Testis (tissue), 2 donors: ENCODE measurements at regions not wholly inside any gene's neighbourhood (a gene's known extent, or its start where the extent isn't known, plus 50 kb on each side); places are given as distances from the start of the nearest gene placed in this dataset.

Experiments used
- DNase-seq: peaks from one replicate; pipeline ENCODE4 v3.0.0-alpha.2; 2019
- H3K27ac ChIP-seq, 2 donors: fragments of 200-600 bp; sonication (generic); one replicate each; pipeline ENCODE4 v1.5.1; 2019
- H3K27me3 ChIP-seq: fragments of 200-600 bp; sonication (generic); one replicate; pipeline ENCODE4 v1.5.1; 2019
- H3K36me3 ChIP-seq: fragments of 200-600 bp; sonication (generic); one replicate; pipeline ENCODE4 v1.5.1; 2017; ENCODE audit warnings: low read depth; ENCODE audit errors: missing control alignments
- H3K4me1 ChIP-seq: fragments of 200-600 bp; sonication (generic); one replicate; pipeline ENCODE4 v1.5.1; 2019
- H3K4me3 ChIP-seq, 2 donors: fragments of 200-600 bp; sonication (generic); one replicate each; pipeline ENCODE4 v1.5.1; 2017 to 2019
- H3K9me3 ChIP-seq: fragments of 200-600 bp; sonication (generic); one replicate; pipeline ENCODE4 v1.5.1; 2017
- POLR2A ChIP-seq: fragments of 450-650 bp; IDR thresholded peaks from one replicate; pipeline ENCODE4 v1.6.1; 2017; ENCODE audit warnings: antibody characterized with exemption, mild to moderate bottlenecking, moderate library complexity
- WGBS, 2 donors: methylation state at CpG; one replicate each; pipeline ENCODE4 v1.1.5; 2018; 5-methylcytosine and 5-hydroxymethylcytosine counted together
- intact Hi-C: fragments of 100-400 bp; cut with DNase I; formaldehyde crosslinking; loops from one replicate; pipeline ENCODE4 v1.15.1; 2023; ENCODE audit warnings: low total_unique reads
- TF ChIP-seq, protein P1 (sequence below), 3 experiments: fragments of 450-650 bp in 2 of 3; fragments of 200-600 bp in 1 of 3; sonication (generic) in 1 of 3; IDR thresholded peaks; one replicate each; pipeline ENCODE4 v1.5.1; 2016 to 2019; ENCODE audit warnings: antibody characterized with exemption in 3 of 3, mild to moderate bottlenecking in 2 of 3, moderate library complexity in 1 of 3

DNA sequence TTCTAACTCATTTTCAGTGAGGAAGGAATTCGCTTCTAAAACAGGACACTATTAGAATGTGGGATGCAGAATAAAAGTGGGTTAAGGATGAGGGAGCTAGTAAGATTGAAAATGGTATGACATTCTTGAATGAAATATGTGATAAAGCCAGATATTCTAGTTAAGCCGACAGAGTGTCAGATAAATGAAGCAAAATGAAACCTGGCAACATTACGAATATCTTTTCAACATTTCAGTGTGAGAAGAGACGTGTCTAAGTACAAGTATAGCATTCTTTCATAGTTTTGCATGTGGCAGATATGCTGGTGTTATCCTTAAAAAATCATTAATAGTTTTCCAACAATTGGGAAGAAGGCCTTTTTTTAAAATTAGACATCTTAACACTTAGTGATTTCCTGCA, 1101.4 kb downstream of the RPA4 start:
- Histone ChIP-seq H3K4me3 (no peak overlapping the region), H3K27ac (no peak overlapping the region), H3K9me3 (no peaks in the 10 kb centered on the region), H3K27me3 (no peaks in the 10 kb centered on the region), H3K4me1 (no peaks in the 10 kb centered on the region), H3K36me3 (no peaks in the 10 kb centered on the region)
- no peak for DNase-seq
- TF ChIP-seq POLR2A = no peak
- TF ChIP-seq, protein P1, sequence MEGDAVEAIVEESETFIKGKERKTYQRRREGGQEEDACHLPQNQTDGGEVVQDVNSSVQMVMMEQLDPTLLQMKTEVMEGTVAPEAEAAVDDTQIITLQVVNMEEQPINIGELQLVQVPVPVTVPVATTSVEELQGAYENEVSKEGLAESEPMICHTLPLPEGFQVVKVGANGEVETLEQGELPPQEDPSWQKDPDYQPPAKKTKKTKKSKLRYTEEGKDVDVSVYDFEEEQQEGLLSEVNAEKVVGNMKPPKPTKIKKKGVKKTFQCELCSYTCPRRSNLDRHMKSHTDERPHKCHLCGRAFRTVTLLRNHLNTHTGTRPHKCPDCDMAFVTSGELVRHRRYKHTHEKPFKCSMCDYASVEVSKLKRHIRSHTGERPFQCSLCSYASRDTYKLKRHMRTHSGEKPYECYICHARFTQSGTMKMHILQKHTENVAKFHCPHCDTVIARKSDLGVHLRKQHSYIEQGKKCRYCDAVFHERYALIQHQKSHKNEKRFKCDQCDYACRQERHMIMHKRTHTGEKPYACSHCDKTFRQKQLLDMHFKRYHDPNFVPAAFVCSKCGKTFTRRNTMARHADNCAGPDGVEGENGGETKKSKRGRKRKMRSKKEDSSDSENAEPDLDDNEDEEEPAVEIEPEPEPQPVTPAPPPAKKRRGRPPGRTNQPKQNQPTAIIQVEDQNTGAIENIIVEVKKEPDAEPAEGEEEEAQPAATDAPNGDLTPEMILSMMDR (IDR thresholded peaks at IDR 0.05) = no peak
- intact Hi-C loops = no loop called here
- WGBS, 2 donors = 83 to 87% methylated on average over 4 of the region's 4 CpGs

DNA sequence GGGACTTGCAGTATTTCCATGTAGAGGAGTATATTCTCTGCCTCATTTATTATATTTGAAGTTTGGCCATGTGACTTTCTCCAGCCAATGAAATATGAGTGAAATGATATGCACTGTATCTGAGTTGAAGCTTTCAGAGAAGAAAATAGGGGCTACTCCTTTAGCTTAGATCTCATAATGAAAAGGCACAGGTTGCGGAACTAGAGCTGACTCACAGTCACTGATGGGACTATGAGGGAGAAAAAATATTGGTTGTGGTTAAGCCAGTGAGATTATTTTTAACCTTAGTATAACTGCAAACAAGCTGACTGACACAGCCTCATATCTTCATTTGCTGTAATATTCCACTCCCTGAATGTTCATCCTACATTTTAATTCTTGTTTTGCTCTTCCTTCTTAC, 1104.3 kb downstream of the RPA4 start:
- DNase-seq = no peak
- Histone ChIP-seq H3K4me1 (no peaks in the 10 kb centered on the region), H3K9me3 (no peaks in the 10 kb centered on the region), H3K36me3 (no peaks in the 10 kb centered on the region), H3K4me3 (no peak overlapping the region), H3K27me3 (no peaks in the 10 kb centered on the region), H3K27ac (no peak overlapping the region)
- intact Hi-C loops = no loop called here
- TF ChIP-seq, protein P1 (IDR thresholded peaks at IDR 0.05) = no peak
- no peak for TF ChIP-seq POLR2A
- WGBS, 2 donors = 90 to 100% methylated on average over 1 of the region's 1 CpG

DNA sequence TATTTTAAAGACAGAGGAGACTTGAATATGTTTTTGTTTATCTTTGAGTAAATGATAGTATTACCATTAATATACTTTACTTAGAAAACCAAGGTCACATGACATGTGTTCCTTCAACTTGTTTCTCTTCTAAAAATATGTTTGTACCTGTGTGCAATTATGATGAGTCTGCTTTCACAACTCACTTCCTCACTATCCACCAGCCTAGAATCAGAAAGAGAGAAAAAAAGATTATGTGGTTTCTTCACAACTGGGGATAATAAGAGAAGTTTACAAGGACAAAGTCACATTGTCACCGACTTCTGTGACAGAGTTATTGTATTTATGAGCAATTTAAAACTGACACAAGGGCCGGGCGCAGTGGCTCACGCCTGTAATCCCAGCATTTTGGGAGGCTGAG, 1112.1 kb downstream of the RPA4 start:
- H3K4me1 ChIP-seq = no peaks in the 10 kb centered on the region
- H3K36me3 ChIP-seq = no peaks in the 10 kb centered on the region
- intact Hi-C loops = no loop called here
- TF ChIP-seq, protein P1 (IDR thresholded peaks at IDR 0.05) = no peak
- TF ChIP-seq POLR2A = no peak
- 62 to 70% methylated on average over 4 of the region's 4 CpGs for WGBS, 2 donors
- H3K4me3 ChIP-seq = no peak overlapping the region
- no peak for DNase-seq
- H3K27ac ChIP-seq = no peak overlapping the region
- H3K27me3 ChIP-seq = no peaks in the 10 kb centered on the region
- no peaks in the 10 kb centered on the region for H3K9me3 ChIP-seq

DNA sequence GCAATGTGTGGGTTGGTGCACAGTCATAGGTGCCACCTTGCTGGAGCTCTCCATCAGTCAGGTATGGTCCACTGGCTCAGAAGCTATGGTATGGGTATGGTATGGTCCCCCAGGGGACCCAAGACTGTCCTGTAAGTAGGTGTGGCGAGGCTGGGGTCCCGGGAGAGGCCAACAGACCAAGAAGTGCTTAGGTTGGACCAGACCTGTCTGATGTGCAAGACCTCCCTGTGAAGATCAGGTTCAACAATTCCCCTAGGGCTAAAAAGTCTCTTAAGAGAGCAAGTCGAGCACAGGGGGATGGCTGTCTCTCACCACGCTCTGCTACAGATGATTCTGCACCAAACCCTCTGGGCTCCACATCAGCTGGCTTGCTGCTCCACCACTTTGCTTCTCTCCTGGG, 1145.0 kb downstream of the RPA4 start:
- intact Hi-C loops = no loop called here
- Histone ChIP-seq H3K4me3 (no peak overlapping the region), H3K27me3 (no peaks in the 10 kb centered on the region), H3K9me3 (no peaks in the 10 kb centered on the region), H3K27ac (no peak overlapping the region), H3K36me3 (no peaks in the 10 kb centered on the region), H3K4me1 (no peaks in the 10 kb centered on the region)
- TF ChIP-seq POLR2A = no peak
- TF ChIP-seq, protein P1 (IDR thresholded peaks at IDR 0.05) = no peak
- WGBS, 2 donors = 80 to 83% methylated on average over 1 to 2 of the region's 4 CpGs
- no peak for DNase-seq

DNA sequence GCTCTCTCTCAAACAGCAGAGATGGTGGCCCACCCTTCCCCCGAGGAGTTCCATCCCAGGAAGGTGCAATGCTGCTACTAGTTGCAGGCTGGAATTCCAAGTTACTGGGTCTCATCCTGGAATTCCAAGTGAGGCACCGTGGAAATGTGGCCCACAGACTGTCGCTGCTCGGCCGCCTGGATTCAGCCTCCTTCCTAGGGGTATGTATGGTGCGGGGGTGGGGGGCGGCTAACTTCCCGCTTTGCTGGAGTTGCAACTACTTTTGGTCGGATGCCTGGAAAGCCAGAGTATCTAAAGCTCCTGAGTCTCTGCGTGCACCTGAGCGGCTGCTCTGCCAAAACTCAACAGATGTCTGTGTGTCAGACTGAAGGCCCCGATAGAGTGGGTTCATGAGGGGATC, 1146.2 kb downstream of the RPA4 start:
- Histone ChIP-seq H3K36me3 (no peaks in the 10 kb centered on the region), H3K4me1 (no peaks in the 10 kb centered on the region), H3K9me3 (no peaks in the 10 kb centered on the region), H3K27me3 (no peaks in the 10 kb centered on the region), H3K27ac (no peak overlapping the region), H3K4me3 (no peak overlapping the region)
- DNase-seq = no peak
- TF ChIP-seq, protein P1 (IDR thresholded peaks at IDR 0.05) = no peak
- no peak for TF ChIP-seq POLR2A
- WGBS, 2 donors = 60 to 72% methylated on average over 3 to 11 of the region's 12 CpGs
- intact Hi-C loops = no loop called here
